SK-N-SH (cell line): ENCODE measurements at regions not wholly inside any gene's neighbourhood (a gene's known extent, or its start where the extent isn't known, plus 50 kb on each side); places are given as distances from the start of the nearest gene placed in this dataset.

Experiments used
- CTCF ChIA-PET: fragments of 300-600, 350-600 bp; formaldehyde crosslinking; extraction: SDS; loops from one replicate; lab custom pipeline; 2021; lab: Yijun Ruan, JAX
- POLR2A ChIA-PET: fragments of 350-600 bp; sonication (Branson Sonifier 250); formaldehyde crosslinking; extraction: SDS; loops from one replicate; lab custom pipeline; 2020; ENCODE audit warnings: antibody characterized with exemption, inconsistent platforms; lab: Yijun Ruan, JAX
- DNase-seq: peaks from one replicate; pipeline ENCODE4 v3.0.0; 2012
- H2AFZ ChIP-seq: fragments of 200-600 bp; sonication (generic); 2 replicates; pipeline ENCODE4 v1.8.1; 2016; ENCODE audit warnings: antibody characterized with exemption, mild to moderate bottlenecking, low read depth
- H3F3A ChIP-seq: fragments of 200-600 bp; sonication (generic); replicated peaks from 2 replicates; pipeline ENCODE3; 2016; ENCODE audit warnings: antibody characterized with exemption, mild to moderate bottlenecking; ENCODE audit not compliant: insufficient read depth
- H3K27ac ChIP-seq, 2 experiments: fragments of 200-500 bp in 1 of 2; fragments of 200-600 bp in 1 of 2; sonication (Bioruptor generic) in 1 of 2; sonication (generic), shearing (Covaris generic) in 1 of 2; 2 replicates each; pipeline versions ENCODE4 v1.5.1 to v1.6.1; 2014 to 2016; ENCODE audit warnings: low read depth in 2 of 2, inconsistent platforms in 1 of 2, low read length in 1 of 2, mild to moderate bottlenecking in 1 of 2, mixed read lengths in 1 of 2
- H3K27me3 ChIP-seq: fragments of 200-600 bp; sonication (generic), shearing (Covaris generic); 2 replicates; pipeline ENCODE4 v1.6.1; 2016; ENCODE audit warnings: mixed run types; ENCODE audit not compliant: insufficient read depth
- H3K36me3 ChIP-seq, 2 experiments: fragments of 200-500 bp in 1 of 2; fragments of 200-600 bp in 1 of 2; sonication (Bioruptor generic) in 1 of 2; sonication (generic) in 1 of 2; replicated peaks in 1 of 2; 2 replicates each; pipeline versions ENCODE3 to v1.5.1; 2014 to 2016; ENCODE audit warnings: low read length in 1 of 2, mild to moderate bottlenecking in 1 of 2; ENCODE audit not compliant: insufficient read depth in 2 of 2, control insufficient read depth in 1 of 2
- H3K4me1 ChIP-seq, 2 experiments: fragments of 200-500 bp in 1 of 2; fragments of 200-600 bp in 1 of 2; sonication (Bioruptor generic) in 1 of 2; sonication (generic), shearing (Covaris generic) in 1 of 2; 2 replicates each; pipeline versions ENCODE4 v1.5.1 to v1.6.1; 2014 to 2016; ENCODE audit warnings: low read depth in 1 of 2, low read length in 1 of 2, mixed run types in 1 of 2; ENCODE audit not compliant: insufficient read depth in 2 of 2, control insufficient read depth in 1 of 2
- H3K4me2 ChIP-seq: fragments of 200-600 bp; sonication (generic), shearing (Covaris generic); 2 replicates; pipeline ENCODE4 v1.6.1; 2017; ENCODE audit warnings: mixed run types
- H3K4me3 ChIP-seq, 2 experiments: fragments of 200-500 bp in 1 of 2; fragments of 200-600 bp in 1 of 2; sonication (Bioruptor generic) in 1 of 2; sonication (generic), shearing (Covaris generic) in 1 of 2; 2 replicates each; pipeline versions ENCODE4 v1.5.1 to v1.8.1; 2014 to 2016; ENCODE audit warnings: low read depth in 2 of 2, inconsistent platforms in 1 of 2, low read length in 1 of 2, mild to moderate bottlenecking in 1 of 2, mixed read lengths in 1 of 2, moderate library complexity in 1 of 2
- H3K79me2 ChIP-seq: fragments of 200-600 bp; sonication (generic); 2 replicates; pipeline ENCODE4 v1.8.1; 2017; ENCODE audit warnings: mild to moderate bottlenecking; ENCODE audit not compliant: insufficient read depth
- H3K9ac ChIP-seq: fragments of 200-600 bp; sonication (generic); 2 replicates; pipeline ENCODE4 v1.6.1; 2017; ENCODE audit warnings: mixed run types
- H3K9me2 ChIP-seq: fragments of 200-600 bp; sonication (generic); 2 replicates; pipeline ENCODE4 v1.6.1; 2017; ENCODE audit warnings: mixed run types
- H3K9me3 ChIP-seq: fragments of 200-600 bp; sonication (generic); 2 replicates; pipeline ENCODE4 v1.6.1; 2017; ENCODE audit warnings: mixed run types, mild to moderate bottlenecking, moderate library complexity
- H4K20me1 ChIP-seq: fragments of 200-600 bp; sonication (generic); 2 replicates; pipeline ENCODE4 v1.6.1; 2017; ENCODE audit warnings: mild to moderate bottlenecking, mixed run types; ENCODE audit not compliant: insufficient read depth
- ELF1 ChIP-seq: IDR thresholded peaks from 2 replicates; pipeline ENCODE4 v1.4.0; 2012
- EP300 ChIP-seq, 2 experiments: IDR thresholded peaks; 2 replicates each; pipeline versions ENCODE4 v1.4.0 to v1.6.1; 2012; ENCODE audit warnings: borderline replicate concordance in 1 of 2, low read depth in 1 of 2, low read length in 1 of 2
- MAX ChIP-seq: IDR thresholded peaks from 2 replicates; pipeline ENCODE4 v1.4.0; 2012; ENCODE audit warnings: low read depth
- NFIC ChIP-seq: IDR thresholded peaks from 2 replicates; pipeline ENCODE4 v1.4.0; 2012; ENCODE audit warnings: borderline replicate concordance
- POLR2AphosphoS5 ChIP-seq: IDR thresholded peaks from 2 replicates; pipeline ENCODE4 v1.6.1; 2012; ENCODE audit warnings: low read depth, low read length
- RCOR1 ChIP-seq: fragments of 150-350 bp; IDR thresholded peaks from 2 replicates; pipeline ENCODE4 v1.6.1; 2017; ENCODE audit warnings: antibody characterized with exemption, low read length
- USF2 ChIP-seq: fragments of 150-350 bp; IDR thresholded peaks from 2 replicates; pipeline ENCODE4 v1.6.1; 2017; ENCODE audit warnings: antibody characterized with exemption, low read length, low read depth, borderline replicate concordance
- ZBTB33 ChIP-seq: IDR thresholded peaks from 2 replicates; pipeline ENCODE4 v1.4.0; 2012; ENCODE audit warnings: low read depth, borderline replicate concordance
- WGBS: methylation state at CpG from one replicate; pipeline ENCODE4 v1.1.6; 2017; ENCODE audit warnings: low lambda C conversion rate; 5-methylcytosine and 5-hydroxymethylcytosine counted together

- no peak overlapping the region for H3K4me3 ChIP-seq
- POLR2A ChIA-PET: interaction anchor here (1.5 kb wide), 1 partner anchor 55 kb away, joined by 3 read pairs; no protein-coding TSS in a partner anchor
Measured at GRCh38 chr2:47237375-47238334, 61.3 kb upstream of the CALM2 start.

More at GRCh38 chr2:47237375-47238334, 61.3 kb upstream of the CALM2 start:
- no peaks in the 10 kb centered on the region for H3K27me3 ChIP-seq
- no peak overlapping the region for H3K9ac ChIP-seq
- H3K79me2 ChIP-seq: no peaks in the 10 kb centered on the region
- peaks cover 5% of the 10 kb centered on the region for H3F3A ChIP-seq
- peak overlapping the region in 1 of 2 experiments; percentile 96; a peak in 2 of 4 replicates for H3K27ac ChIP-seq
- no peaks in the 10 kb centered on the region for H4K20me1 ChIP-seq
- CTCF ChIA-PET: interaction anchor here (1.2 to 2.2 kb wide), 6 partner anchors 10 to 57 kb away, joined by 3 to 14 read pairs (median 4); no protein-coding TSS in a partner anchor
- no peaks in the 10 kb centered on the region for H3K9me2 ChIP-seq
- WGBS: 71% methylated on average over 11 of the region's 12 CpGs
- peak; percentile 66 for DNase-seq
- peaks cover 17 to 48% of the 10 kb centered on the region in 2 experiments for H3K4me1 ChIP-seq
- H2AFZ ChIP-seq: no peak overlapping the region
- no peaks in the 10 kb centered on the region for H3K36me3 ChIP-seq
- no peaks in the 10 kb centered on the region for H3K9me3 ChIP-seq
- no peak overlapping the region for H3K4me2 ChIP-seq
- TF ChIP-seq ELF1 (no peak), RCOR1 (no peak), ZBTB33 (no peak), NFIC (peak; percentile 12; the same call in 1 of the 2 replicates), POLR2AphosphoS5 (no peak), MAX (0 out of 2 replicates have a peak, but pooled peaks have one; percentile 7), USF2 (no peak), EP300 (IDR thresholded peaks at IDR 0.05; ENCODE audit: borderline replicate concordance in 1 of 2, low read depth in 1 of 2, low read length in 1 of 2) (0 out of 4 replicates have a peak, but pooled peaks of 1 of the 2 experiments have one; percentile 5)
